GM23338 (cell line): ENCODE measurements at regions not wholly inside any gene's neighbourhood (a gene's known extent, or its start where the extent isn't known, plus 50 kb on each side); places are given as distances from the start of the nearest gene placed in this dataset.

Experiments used
- ATAC-seq: fragments of 200-7000 bp; cut with Tn5 transposase; 3 replicates; pipeline ENCODE4 v1.9.1; 2020
- DNase-seq: peaks from one replicate; pipeline ENCODE4 v3.0.0-alpha.2; 2015; ENCODE audit warnings: low spot score
- H2AFZ ChIP-seq: fragments of 200-600 bp; sonication (generic); 2 replicates; pipeline ENCODE4 v1.8.0; 2016; ENCODE audit warnings: antibody characterized with exemption, mild to moderate bottlenecking, moderate library complexity
- H3F3A ChIP-seq: fragments of 200-600 bp; sonication (generic); replicated peaks from 2 replicates; pipeline ENCODE4 v1.8.0; 2017; ENCODE audit warnings: antibody characterized with exemption, mixed run types, low read depth
- H3K27ac ChIP-seq: fragments of 200-600 bp; sonication (generic); 2 replicates; pipeline ENCODE4 v1.6.1; 2016; ENCODE audit warnings: low read depth
- H3K27me3 ChIP-seq: fragments of 200-600 bp; sonication (generic); 2 replicates; pipeline ENCODE4 v1.8.0; 2016; ENCODE audit warnings: mild to moderate bottlenecking, mixed run types, moderate library complexity; ENCODE audit not compliant: insufficient read depth
- H3K36me3 ChIP-seq: fragments of 200-600 bp; sonication (generic); 2 replicates; pipeline ENCODE4 v1.8.0; 2016; ENCODE audit warnings: mild to moderate bottlenecking; ENCODE audit not compliant: insufficient read depth
- H3K4me1 ChIP-seq: fragments of 200-600 bp; sonication (generic); 2 replicates; pipeline ENCODE4 v1.8.0; 2016; ENCODE audit warnings: mild to moderate bottlenecking, moderate library complexity; ENCODE audit not compliant: insufficient read depth
- H3K4me2 ChIP-seq: fragments of 200-600 bp; sonication (generic); 2 replicates; pipeline ENCODE4 v1.7.1; 2017; ENCODE audit warnings: mixed run types
- H3K4me3 ChIP-seq: fragments of 200-600 bp; sonication (generic); 2 replicates; pipeline ENCODE4 v1.6.1; 2016; ENCODE audit warnings: mixed run types
- H3K79me2 ChIP-seq: fragments of 200-600 bp; sonication (generic); replicated peaks from 2 replicates; pipeline ENCODE4 v1.8.0; 2017; ENCODE audit warnings: mild to moderate bottlenecking; ENCODE audit not compliant: insufficient read depth
- H3K9me2 ChIP-seq: fragments of 200-600 bp; sonication (generic); 2 replicates; pipeline ENCODE4 v1.8.0; 2017; ENCODE audit not compliant: insufficient read depth
- H4K20me1 ChIP-seq: fragments of 200-600 bp; sonication (generic); replicated peaks from 2 replicates; pipeline ENCODE4 v1.8.0; 2017; ENCODE audit warnings: mild to moderate bottlenecking; ENCODE audit not compliant: insufficient read depth
- H3K27ac Mint-ChIP-seq: 2 replicates; pipeline ENCODE4 v1.8.0; 2020; ENCODE audit warnings: inconsistent platforms, mild to moderate bottlenecking, moderate library complexity, mixed read lengths
- H3K27me3 Mint-ChIP-seq: 3 replicates; pipeline ENCODE4 v1.8.0; 2022; ENCODE audit warnings: low read depth, mild to moderate bottlenecking, moderate library complexity, mixed read lengths, inconsistent platforms; ENCODE audit not compliant: insufficient read depth, poor library complexity
- H3K36me3 Mint-ChIP-seq: 3 replicates; pipeline ENCODE4 v1.8.0; 2021; ENCODE audit warnings: low read depth, mild to moderate bottlenecking, inconsistent platforms, moderate library complexity, mixed read lengths
- H3K4me1 Mint-ChIP-seq: 3 replicates; pipeline ENCODE4 v1.8.0; 2020; ENCODE audit warnings: mild to moderate bottlenecking, inconsistent platforms, mixed read lengths
- H3K4me3 Mint-ChIP-seq: 3 replicates; pipeline ENCODE4 v1.8.0; 2021; ENCODE audit warnings: moderate library complexity, mild to moderate bottlenecking, inconsistent platforms, mixed read lengths
- H3K9me3 Mint-ChIP-seq: 3 replicates; pipeline ENCODE4 v1.8.0; 2020; ENCODE audit warnings: moderate library complexity, mild to moderate bottlenecking, inconsistent platforms, mixed read lengths
- NANOG ChIP-seq: IDR thresholded peaks from 2 replicates; pipeline ENCODE4 v1.6.1; 2016; ENCODE audit warnings: antibody characterized with exemption, borderline replicate concordance
- REST ChIP-seq: IDR thresholded peaks from one replicate; pipeline ENCODE4 v1.6.1; 2018; ENCODE audit warnings: antibody characterized with exemption; ENCODE audit not compliant: unreplicated experiment
- STAT1 ChIP-seq: IDR thresholded peaks from one replicate; pipeline ENCODE4 v1.6.1; 2016; ENCODE audit warnings: antibody characterized with exemption; ENCODE audit not compliant: unreplicated experiment
- ZNF114 ChIP-seq: fragments of 250-450 bp; sonication (Bioruptor Pico); IDR thresholded peaks from 2 replicates; pipeline ENCODE4 v1.5.0; 2020; ENCODE audit warnings: mild to moderate bottlenecking, moderate library complexity
- ZNF462 ChIP-seq: fragments of 250-450 bp; sonication (Bioruptor Pico); IDR thresholded peaks from 2 replicates; pipeline ENCODE4 v1.5.0; 2020; ENCODE audit warnings: mild to moderate bottlenecking, moderate library complexity
- TF ChIP-seq, protein P1 (sequence below): IDR thresholded peaks from 2 replicates; pipeline ENCODE4 v1.6.1; 2016; ENCODE audit warnings: antibody characterized with exemption

- TF ChIP-seq ZNF462 = no peak
- TF ChIP-seq NANOG = no peak
- TF ChIP-seq STAT1 = no peak
Measured at GRCh38 chr11:22512457-22512856, 113.2 kb downstream of the FANCF start (continued).

- no peaks in the 10 kb centered on the region for H3K79me2 ChIP-seq
- no peaks in the 10 kb centered on the region for H4K20me1 ChIP-seq
- Mint-ChIP-seq H3K27ac (no peak overlapping the region), H3K4me1 (peaks cover 20% of the 10 kb centered on the region), H3K36me3 (no peaks in the 10 kb centered on the region), H3K9me3 (no peaks in the 10 kb centered on the region), H3K4me3 (no peak overlapping the region), H3K27me3 (peaks cover 3% of the 10 kb centered on the region)
- no peak overlapping the region for H2AFZ ChIP-seq
- DNase-seq (no peak), ATAC-seq (no peak)
- H3F3A ChIP-seq = no peaks in the 10 kb centered on the region
- no peak overlapping the region for H3K4me2 ChIP-seq
- peaks cover 9% of the 10 kb centered on the region; the same call in 1 of the 2 replicates for H3K4me1 ChIP-seq
- H3K4me3 ChIP-seq = no peak overlapping the region
- H3K27me3 ChIP-seq = no peaks in the 10 kb centered on the region
- TF ChIP-seq REST (no peak), STAT1 (no peak), ZNF114 (CRISPR knock-in tag) (no peak)
- TF ChIP-seq, protein P1, sequence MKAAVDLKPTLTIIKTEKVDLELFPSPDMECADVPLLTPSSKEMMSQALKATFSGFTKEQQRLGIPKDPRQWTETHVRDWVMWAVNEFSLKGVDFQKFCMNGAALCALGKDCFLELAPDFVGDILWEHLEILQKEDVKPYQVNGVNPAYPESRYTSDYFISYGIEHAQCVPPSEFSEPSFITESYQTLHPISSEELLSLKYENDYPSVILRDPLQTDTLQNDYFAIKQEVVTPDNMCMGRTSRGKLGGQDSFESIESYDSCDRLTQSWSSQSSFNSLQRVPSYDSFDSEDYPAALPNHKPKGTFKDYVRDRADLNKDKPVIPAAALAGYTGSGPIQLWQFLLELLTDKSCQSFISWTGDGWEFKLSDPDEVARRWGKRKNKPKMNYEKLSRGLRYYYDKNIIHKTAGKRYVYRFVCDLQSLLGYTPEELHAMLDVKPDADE = no peak
- H3K36me3 ChIP-seq = no peaks in the 10 kb centered on the region
- H3K27ac ChIP-seq = no peak overlapping the region
- no peaks in the 10 kb centered on the region for H3K9me2 ChIP-seq
Measured at GRCh38 chr11:22510741-22511140, 114.9 kb downstream of the FANCF start.
